ENCODE measurements at regions not wholly inside any gene's neighbourhood (a gene's known extent, or its start where the extent isn't known, plus 50 kb on each side); places are given as distances from the start of the nearest gene placed in this dataset.

DNA sequence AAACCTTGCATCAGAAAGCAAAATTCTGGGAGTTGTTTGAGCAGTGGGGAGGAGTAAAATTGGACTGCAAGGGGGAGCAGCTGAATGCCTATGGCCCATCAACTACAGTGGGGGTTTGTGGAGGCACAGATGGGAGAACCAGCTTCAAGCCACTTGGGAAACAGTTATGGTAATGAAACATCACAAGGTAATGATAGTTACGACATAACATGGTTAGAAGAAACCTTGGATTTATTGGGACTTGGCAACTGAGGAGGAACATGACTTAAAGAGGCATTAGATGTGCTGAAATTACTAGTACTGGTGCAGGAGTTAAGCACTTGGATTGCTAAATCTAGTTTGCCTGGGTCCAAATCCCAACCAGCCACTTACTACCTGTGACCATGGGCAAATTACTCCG is 868.4 kb downstream of the KCNMA1 start:
- TF ChIP-seq GABPB1 (CRISPR knock-in tag; IDR thresholded peaks at IDR 0.05) = no peak
- TF ChIP-seq, protein P1, sequence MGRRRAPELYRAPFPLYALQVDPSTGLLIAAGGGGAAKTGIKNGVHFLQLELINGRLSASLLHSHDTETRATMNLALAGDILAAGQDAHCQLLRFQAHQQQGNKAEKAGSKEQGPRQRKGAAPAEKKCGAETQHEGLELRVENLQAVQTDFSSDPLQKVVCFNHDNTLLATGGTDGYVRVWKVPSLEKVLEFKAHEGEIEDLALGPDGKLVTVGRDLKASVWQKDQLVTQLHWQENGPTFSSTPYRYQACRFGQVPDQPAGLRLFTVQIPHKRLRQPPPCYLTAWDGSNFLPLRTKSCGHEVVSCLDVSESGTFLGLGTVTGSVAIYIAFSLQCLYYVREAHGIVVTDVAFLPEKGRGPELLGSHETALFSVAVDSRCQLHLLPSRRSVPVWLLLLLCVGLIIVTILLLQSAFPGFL (CRISPR knock-in tag; IDR thresholded peaks at IDR 0.05; ENCODE audit: borderline replicate concordance) = no peak
- TF ChIP-seq TEAD1 (CRISPR knock-in tag; IDR thresholded peaks at IDR 0.05) = no peak
- no peak for TF ChIP-seq CTCF (IDR thresholded peaks at IDR 0.05)

All from WTC11 (cell line).